ENCODE measurements at regions not wholly inside any gene's neighbourhood (a gene's known extent, or its start where the extent isn't known, plus 50 kb on each side); places are given as distances from the start of the nearest gene placed in this dataset.

GRCh38 chr10:85080934-85081333 lies 752.5 kb downstream of the CCSER2 start:
- TF ChIP-seq, protein P1, sequence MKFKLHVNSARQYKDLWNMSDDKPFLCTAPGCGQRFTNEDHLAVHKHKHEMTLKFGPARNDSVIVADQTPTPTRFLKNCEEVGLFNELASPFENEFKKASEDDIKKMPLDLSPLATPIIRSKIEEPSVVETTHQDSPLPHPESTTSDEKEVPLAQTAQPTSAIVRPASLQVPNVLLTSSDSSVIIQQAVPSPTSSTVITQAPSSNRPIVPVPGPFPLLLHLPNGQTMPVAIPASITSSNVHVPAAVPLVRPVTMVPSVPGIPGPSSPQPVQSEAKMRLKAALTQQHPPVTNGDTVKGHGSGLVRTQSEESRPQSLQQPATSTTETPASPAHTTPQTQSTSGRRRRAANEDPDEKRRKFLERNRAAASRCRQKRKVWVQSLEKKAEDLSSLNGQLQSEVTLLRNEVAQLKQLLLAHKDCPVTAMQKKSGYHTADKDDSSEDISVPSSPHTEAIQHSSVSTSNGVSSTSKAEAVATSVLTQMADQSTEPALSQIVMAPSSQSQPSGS (CRISPR knock-in tag; IDR thresholded peaks at IDR 0.05), result no peak
- TF ChIP-seq FOXP1 (CRISPR knock-in tag; IDR thresholded peaks at IDR 0.05), result no peak
- TF ChIP-seq, protein P2, sequence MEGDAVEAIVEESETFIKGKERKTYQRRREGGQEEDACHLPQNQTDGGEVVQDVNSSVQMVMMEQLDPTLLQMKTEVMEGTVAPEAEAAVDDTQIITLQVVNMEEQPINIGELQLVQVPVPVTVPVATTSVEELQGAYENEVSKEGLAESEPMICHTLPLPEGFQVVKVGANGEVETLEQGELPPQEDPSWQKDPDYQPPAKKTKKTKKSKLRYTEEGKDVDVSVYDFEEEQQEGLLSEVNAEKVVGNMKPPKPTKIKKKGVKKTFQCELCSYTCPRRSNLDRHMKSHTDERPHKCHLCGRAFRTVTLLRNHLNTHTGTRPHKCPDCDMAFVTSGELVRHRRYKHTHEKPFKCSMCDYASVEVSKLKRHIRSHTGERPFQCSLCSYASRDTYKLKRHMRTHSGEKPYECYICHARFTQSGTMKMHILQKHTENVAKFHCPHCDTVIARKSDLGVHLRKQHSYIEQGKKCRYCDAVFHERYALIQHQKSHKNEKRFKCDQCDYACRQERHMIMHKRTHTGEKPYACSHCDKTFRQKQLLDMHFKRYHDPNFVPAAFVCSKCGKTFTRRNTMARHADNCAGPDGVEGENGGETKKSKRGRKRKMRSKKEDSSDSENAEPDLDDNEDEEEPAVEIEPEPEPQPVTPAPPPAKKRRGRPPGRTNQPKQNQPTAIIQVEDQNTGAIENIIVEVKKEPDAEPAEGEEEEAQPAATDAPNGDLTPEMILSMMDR (IDR thresholded peaks at IDR 0.05 in 2 of 3, conservative IDR thresholded peaks at IDR 0.05 in 1 of 3; ENCODE audit: insufficient read depth in 2 of 3, low read depth in 1 of 3, low read length in 3 of 3), result no peak
- TF ChIP-seq ZBTB2 (IDR thresholded peaks at IDR 0.05), result no peak
- no peak for TF ChIP-seq EZH2 (IDR thresholded peaks at IDR 0.05; ENCODE audit: borderline replicate concordance, low read depth, low read length)
- no peak for TF ChIP-seq ZNF324 (CRISPR knock-in tag; IDR thresholded peaks at IDR 0.05)

Measured in K562 (cell line).